Endodermal cell (in vitro differentiated cells): ENCODE measurements at regions not wholly inside any gene's neighbourhood (a gene's known extent, or its start where the extent isn't known, plus 50 kb on each side); places are given as distances from the start of the nearest gene placed in this dataset.

Source experiments
- DNase-seq: peaks from one replicate; pipeline ENCODE4 v3.0.0-alpha.2; 2017
- H3K27ac ChIP-seq: 2 replicates; pipeline ENCODE4 v1.5.1; 2013; ENCODE audit warnings: mild to moderate bottlenecking, low read depth, low read length, moderate library complexity
- H3K27me3 ChIP-seq: 2 replicates; pipeline ENCODE4 v1.6.1; 2013; ENCODE audit warnings: mild to moderate bottlenecking, low read length, moderate library complexity; ENCODE audit not compliant: insufficient read depth, control insufficient read depth, poor library complexity, severe bottlenecking
- H3K36me3 ChIP-seq: 2 replicates; pipeline ENCODE4 v1.7.0; 2013; ENCODE audit warnings: mild to moderate bottlenecking, low read length, moderate library complexity; ENCODE audit not compliant: control insufficient read depth, insufficient read depth
- H3K4me1 ChIP-seq: one replicate; pipeline ENCODE4 v1.7.0; 2013; ENCODE audit warnings: low read length; ENCODE audit not compliant: control insufficient read depth, insufficient read depth
- H3K4me3 ChIP-seq: 2 replicates; pipeline ENCODE4 v1.5.1; 2013; ENCODE audit warnings: mild to moderate bottlenecking, low read length, moderate library complexity
- H3K9ac ChIP-seq: 2 replicates; pipeline ENCODE4 v1.6.1; 2013; ENCODE audit warnings: mild to moderate bottlenecking, low read length, moderate library complexity; ENCODE audit not compliant: poor library complexity, severe bottlenecking; ENCODE audit errors: extremely low read depth
- H3K9me3 ChIP-seq: 2 replicates; pipeline ENCODE4 v1.6.1; 2013; ENCODE audit warnings: mild to moderate bottlenecking, low read length, moderate library complexity; ENCODE audit not compliant: control insufficient read depth
- H3K27ac Mint-ChIP-seq: 2 replicates; pipeline ENCODE4 v1.8.0; 2020; ENCODE audit warnings: mixed read lengths
- H3K27me3 Mint-ChIP-seq: 2 replicates; pipeline ENCODE4 v1.8.0; 2021; ENCODE audit warnings: mild to moderate bottlenecking, mixed read lengths; ENCODE audit not compliant: insufficient read depth
- H3K36me3 Mint-ChIP-seq: 2 replicates; pipeline ENCODE4 v1.8.0; 2020; ENCODE audit warnings: low read depth, mixed read lengths
- H3K4me1 Mint-ChIP-seq: 2 replicates; pipeline ENCODE4 v1.8.0; 2020; ENCODE audit warnings: mixed read lengths
- H3K4me3 Mint-ChIP-seq: 2 replicates; pipeline ENCODE4 v1.8.0; 2020; ENCODE audit warnings: mild to moderate bottlenecking, moderate library complexity, mixed read lengths
- H3K9me3 Mint-ChIP-seq: 2 replicates; pipeline ENCODE4 v1.8.0; 2020; ENCODE audit warnings: mild to moderate bottlenecking, mixed read lengths
- CTCF ChIP-seq: fragments of 200-600 bp; sonication (generic); conservative IDR thresholded peaks from 2 replicates; pipeline ENCODE4 v1.5.0; 2021; ENCODE audit warnings: antibody characterized with exemption, mild to moderate bottlenecking
- WGBS, 2 experiments: methylation state at CpG; one replicate each; pipeline versions ENCODE4 v1.1.5 to v1.1.7; 2013; ENCODE audit warnings: missing lambda C conversion rate in 2 of 2, mixed read lengths in 1 of 2; ENCODE audit not compliant: insufficient coverage in 1 of 2, insufficient read length in 1 of 2; 5-methylcytosine and 5-hydroxymethylcytosine counted together

- Mint-ChIP-seq H3K4me3 (no peak overlapping the region), H3K36me3 (peaks cover 12% of the 10 kb centered on the region), H3K9me3 (peaks cover 12% of the 10 kb centered on the region), H3K27ac (no peak overlapping the region), H3K4me1 (no peaks in the 10 kb centered on the region), H3K27me3 (no peaks in the 10 kb centered on the region)
- no peak for TF ChIP-seq CTCF
- Histone ChIP-seq H3K9me3 (peaks cover 20% of the 10 kb centered on the region), H3K36me3 (no peaks in the 10 kb centered on the region), H3K4me3 (no peak overlapping the region), H3K9ac (no peak overlapping the region), H3K27ac (no peak overlapping the region), H3K4me1 (no peaks in the 10 kb centered on the region), H3K27me3 (no peaks in the 10 kb centered on the region)
- WGBS, 2 experiments: 94% methylated on average over 1 of the region's 1 CpG; no CpG with 5 or more reads in 1 of the 2 experiments
- no peak for DNase-seq
Measured at GRCh38 chr5:163281512-163281911, 155.9 kb upstream of the CCNG1 start.

- no peaks in the 10 kb centered on the region for H3K27me3 ChIP-seq
- TF ChIP-seq CTCF: no peak
- no peak overlapping the region for H3K27ac Mint-ChIP-seq
- H3K36me3 ChIP-seq: no peaks in the 10 kb centered on the region
- H3K9ac ChIP-seq: no peak overlapping the region
- no peaks in the 10 kb centered on the region for H3K36me3 Mint-ChIP-seq
- H3K27ac ChIP-seq: no peak overlapping the region
- H3K4me1 Mint-ChIP-seq: no peaks in the 10 kb centered on the region
- no CpG with 5 or more reads among the region's 1 CpG for WGBS, 2 experiments
- peaks cover 1% of the 10 kb centered on the region for H3K9me3 Mint-ChIP-seq
- H3K4me3 ChIP-seq: no peak overlapping the region
- no peaks in the 10 kb centered on the region for H3K4me1 ChIP-seq
- DNase-seq: no peak
- H3K9me3 ChIP-seq: no peaks in the 10 kb centered on the region
- H3K27me3 Mint-ChIP-seq: no peaks in the 10 kb centered on the region
- H3K4me3 Mint-ChIP-seq: no peak overlapping the region
Measured at GRCh38 chr5:163293836-163294235, 143.6 kb upstream of the CCNG1 start.

- Mint-ChIP-seq H3K4me1 (peaks cover 7% of the 10 kb centered on the region), H3K4me3 (no peak overlapping the region), H3K9me3 (no peaks in the 10 kb centered on the region), H3K27ac (no peak overlapping the region), H3K36me3 (peaks cover 2% of the 10 kb centered on the region), H3K27me3 (no peaks in the 10 kb centered on the region)
- Histone ChIP-seq H3K9ac (no peak overlapping the region), H3K27ac (no peak overlapping the region), H3K9me3 (no peaks in the 10 kb centered on the region), H3K36me3 (no peaks in the 10 kb centered on the region), H3K4me1 (no peaks in the 10 kb centered on the region), H3K4me3 (no peak overlapping the region), H3K27me3 (no peaks in the 10 kb centered on the region)
- no peak for TF ChIP-seq CTCF
- 87 to 91% methylated on average over 7 to 9 of the region's 9 CpGs for WGBS, 2 experiments
- DNase-seq: no peak
Measured at GRCh38 chr5:163303718-163304117, 133.7 kb upstream of the CCNG1 start.
